ENCODE measurements at regions not wholly inside any gene's neighbourhood (a gene's known extent, or its start where the extent isn't known, plus 50 kb on each side); places are given as distances from the start of the nearest gene placed in this dataset.

DNA sequence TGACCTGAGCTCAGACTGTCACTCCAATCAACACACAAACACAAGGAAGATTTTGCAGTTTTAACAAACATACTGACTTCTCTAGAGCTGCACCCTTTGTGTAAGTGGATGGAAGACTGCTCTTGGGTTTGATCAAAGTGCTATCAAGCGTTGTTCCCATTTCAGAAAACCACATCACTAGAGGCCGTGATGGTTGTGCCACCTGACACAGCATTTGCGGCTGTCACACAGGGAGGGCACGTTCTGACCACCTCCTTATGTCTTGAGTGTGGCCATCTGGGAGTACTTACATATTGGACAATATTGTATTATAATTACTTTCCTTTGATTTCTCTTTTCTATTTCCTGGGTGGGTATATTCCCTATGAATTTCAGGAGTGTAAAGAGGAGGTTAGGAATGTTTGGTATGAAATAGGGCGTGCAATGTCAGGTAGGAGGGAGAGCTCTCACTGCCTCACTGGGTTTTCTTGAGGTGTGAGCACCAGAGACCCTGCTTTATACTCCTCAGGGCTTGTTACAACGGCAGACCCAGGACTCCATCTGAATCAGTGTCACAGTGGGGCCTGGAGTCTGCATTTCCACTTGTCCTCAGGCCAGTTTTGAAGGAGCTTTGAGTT, 74.3 kb downstream of the SYNE3 start:
- TF ChIP-seq, protein P1, sequence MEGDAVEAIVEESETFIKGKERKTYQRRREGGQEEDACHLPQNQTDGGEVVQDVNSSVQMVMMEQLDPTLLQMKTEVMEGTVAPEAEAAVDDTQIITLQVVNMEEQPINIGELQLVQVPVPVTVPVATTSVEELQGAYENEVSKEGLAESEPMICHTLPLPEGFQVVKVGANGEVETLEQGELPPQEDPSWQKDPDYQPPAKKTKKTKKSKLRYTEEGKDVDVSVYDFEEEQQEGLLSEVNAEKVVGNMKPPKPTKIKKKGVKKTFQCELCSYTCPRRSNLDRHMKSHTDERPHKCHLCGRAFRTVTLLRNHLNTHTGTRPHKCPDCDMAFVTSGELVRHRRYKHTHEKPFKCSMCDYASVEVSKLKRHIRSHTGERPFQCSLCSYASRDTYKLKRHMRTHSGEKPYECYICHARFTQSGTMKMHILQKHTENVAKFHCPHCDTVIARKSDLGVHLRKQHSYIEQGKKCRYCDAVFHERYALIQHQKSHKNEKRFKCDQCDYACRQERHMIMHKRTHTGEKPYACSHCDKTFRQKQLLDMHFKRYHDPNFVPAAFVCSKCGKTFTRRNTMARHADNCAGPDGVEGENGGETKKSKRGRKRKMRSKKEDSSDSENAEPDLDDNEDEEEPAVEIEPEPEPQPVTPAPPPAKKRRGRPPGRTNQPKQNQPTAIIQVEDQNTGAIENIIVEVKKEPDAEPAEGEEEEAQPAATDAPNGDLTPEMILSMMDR (IDR thresholded peaks at IDR 0.05), result no peak
- no peak for TF ChIP-seq POLR2A (IDR thresholded peaks at IDR 0.05)
